GM18861 (cell line): ENCODE measurements at regions not wholly inside any gene's neighbourhood (a gene's known extent, or its start where the extent isn't known, plus 50 kb on each side); places are given as distances from the start of the nearest gene placed in this dataset.
A peak's percentile ranks its signal among the peaks of the same experiment; 100 is the strongest.

Source experiments
- ATAC-seq: cut with Tn5 transposase; IDR thresholded peaks from one replicate; pipeline ENCODE4 v1.9.1; 2021; ENCODE audit not compliant: unreplicated experiment

DNA sequence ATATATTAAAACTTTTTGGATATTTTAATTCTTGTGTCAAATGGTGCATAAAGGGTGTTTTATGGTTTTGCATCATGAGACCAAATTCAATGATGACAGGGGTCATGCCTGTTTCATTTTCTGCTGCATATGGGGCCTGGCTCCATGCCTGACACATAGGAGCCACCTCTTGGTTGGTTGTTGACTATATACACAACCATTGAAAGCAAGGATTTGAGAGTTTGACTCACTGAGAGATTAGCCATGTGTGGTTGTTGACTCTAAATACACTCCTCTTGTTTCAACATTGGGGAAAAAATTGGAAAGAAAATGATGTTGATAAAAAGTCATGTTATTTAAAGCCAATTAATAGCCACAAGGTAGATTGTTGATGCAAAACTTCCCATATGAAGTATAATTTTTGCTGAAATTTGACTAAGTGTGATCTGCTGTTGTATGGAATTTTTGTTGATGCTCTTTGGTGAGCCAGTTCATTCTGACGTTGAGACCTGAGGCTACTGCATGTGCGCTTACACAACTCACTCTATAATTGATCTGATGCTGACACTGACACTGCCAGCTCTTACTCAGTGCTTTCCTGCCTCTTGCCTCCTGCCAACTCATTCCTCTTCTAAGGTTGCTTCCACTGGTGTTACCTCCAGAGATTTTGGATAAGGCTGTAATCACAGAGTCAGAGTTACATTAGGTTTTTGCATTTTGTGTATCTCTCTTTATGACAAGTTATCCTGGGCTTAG lies 446.2 kb upstream of the SLC14A2 start:
- ATAC-seq = no peak

DNA sequence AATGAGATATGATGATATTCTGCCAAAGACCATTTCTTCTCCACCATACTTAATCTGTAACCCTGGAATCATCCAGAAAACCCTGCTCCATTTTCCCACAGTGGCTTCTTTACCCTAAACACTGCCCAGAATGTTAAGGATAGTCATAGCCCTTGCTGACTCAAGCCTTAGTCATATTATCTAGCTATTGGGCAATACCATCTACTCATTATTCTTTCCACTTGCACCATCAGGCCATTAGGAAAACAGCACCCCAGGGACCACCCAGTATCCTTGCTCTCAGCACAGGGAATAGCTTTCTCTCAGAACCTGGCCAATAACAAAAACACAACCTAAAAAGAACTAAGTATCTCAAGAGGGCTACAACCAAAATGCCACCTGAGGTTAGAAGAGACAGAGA lies 445.7 kb upstream of the SLC14A2 start:
- ATAC-seq = no peak

DNA sequence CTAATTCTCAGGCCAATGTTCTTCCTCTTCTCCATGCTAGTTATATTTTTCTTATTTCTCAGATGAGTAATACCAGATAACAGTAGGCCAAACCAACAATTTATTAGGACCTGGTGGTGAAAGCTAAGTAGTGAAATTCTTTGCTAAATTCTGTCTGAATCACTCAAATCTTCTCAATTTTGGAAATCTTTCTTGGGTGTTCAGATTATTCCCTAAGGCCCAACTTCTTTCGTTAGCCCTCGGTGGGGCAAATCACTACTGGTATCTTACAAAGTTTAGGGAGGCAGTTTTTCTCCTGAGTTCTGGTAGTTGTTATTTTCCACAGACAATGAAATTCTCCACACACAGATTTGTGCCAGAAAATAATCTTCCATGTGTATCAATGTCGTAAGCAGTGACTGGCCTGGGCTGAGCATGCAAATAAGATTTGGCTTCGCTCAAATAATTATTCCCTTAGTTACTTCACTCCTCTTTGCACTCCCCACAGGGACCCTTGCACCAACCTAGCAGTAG lies 443.5 kb upstream of the SLC14A2 start:
- ATAC-seq = no peak

DNA sequence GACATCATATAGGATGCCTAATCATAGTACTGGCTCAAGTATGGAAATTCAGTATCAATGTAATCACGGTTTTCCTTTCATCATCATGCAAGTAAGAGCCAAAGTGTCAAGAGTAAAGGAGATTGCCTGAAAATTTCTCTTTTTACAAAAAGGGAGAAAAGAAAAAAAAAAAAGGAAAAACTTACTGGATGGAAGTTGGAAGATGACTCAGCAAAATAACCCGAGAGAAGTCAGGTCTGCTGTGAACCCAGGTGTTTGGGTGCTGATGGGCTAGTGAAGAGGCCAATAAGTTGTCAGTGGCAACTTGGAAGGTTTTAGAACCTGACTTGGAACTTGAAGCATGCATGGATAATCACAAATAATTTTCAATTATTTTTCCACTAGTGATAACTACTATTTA lies 441.9 kb upstream of the SLC14A2 start:
- no peak for ATAC-seq

DNA sequence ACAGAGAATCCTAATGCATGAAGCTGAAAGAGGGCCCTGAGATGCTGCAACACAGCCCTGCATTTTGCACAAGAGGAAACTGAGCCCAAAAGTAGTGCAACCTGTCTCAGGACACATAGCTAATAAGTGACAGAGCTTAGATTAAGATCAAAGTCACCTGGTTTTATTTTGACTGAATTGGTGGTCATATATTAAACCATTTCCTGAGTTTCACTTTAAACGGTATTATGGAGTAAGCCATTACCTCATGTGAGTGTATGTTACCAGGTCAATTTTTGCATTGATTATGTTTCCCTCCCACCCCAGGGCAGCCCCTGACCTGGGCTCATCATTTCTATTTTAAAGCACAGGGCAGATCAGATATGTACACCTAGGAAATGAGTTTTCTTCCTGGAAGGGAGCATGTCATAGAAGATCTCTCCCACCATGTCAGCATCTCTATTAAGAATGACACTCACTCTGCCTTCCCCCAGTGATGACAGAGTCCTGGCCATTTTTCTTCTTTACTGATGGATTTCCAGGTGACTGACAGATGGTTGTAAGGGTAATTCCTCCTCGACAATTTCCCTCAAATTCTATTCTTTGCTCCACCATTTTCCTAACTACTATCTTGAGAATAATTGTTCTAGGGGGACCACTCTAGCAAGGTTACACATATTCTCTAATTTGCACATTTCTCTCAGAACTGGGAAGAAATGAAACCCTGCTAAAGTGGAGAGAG lies 441.3 kb upstream of the SLC14A2 start:
- peak; percentile 83 for ATAC-seq

DNA sequence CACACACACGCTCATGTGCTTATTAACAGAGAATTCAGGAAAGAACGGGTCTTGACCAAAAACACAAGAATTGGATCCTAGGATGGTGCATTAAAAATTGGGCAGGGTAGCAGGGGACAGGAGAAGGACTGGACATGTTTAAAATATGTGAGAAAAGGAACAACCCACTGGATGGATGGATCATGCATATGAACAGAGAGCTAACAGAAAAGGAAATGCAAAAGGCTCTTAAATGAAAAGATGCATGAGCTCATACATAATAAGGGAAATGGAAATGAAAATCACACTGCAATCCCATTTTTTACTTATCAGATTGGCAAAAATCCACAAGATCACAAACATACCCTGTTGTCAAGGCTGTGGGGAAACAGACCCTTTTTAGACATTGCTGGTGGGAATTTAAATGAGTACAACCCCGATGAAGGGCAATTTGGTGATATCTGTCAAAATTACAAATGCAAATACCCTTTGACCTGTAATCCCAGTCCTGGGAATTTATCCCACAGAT lies 440.6 kb upstream of the SLC14A2 start:
- ATAC-seq = no peak

DNA sequence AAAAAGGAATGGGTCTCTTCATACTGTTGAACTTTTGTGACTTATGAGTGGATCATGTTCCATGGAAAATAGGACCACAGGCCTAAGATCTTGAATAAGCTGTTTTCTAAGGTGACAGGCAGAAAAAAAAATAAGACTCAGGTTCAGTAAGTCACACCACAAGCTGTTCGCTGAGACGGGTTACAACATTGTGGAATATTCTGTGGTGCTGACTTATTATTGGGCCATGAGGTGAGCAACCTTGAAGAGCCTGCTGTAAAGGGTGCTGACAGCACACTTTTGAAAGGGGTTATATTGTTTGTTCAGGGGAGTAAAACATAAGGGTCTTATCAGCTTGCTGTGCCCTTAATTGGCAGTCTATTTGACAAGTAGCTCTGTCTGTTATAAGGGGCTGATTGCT lies 439.8 kb upstream of the SLC14A2 start:
- ATAC-seq = no peak

DNA sequence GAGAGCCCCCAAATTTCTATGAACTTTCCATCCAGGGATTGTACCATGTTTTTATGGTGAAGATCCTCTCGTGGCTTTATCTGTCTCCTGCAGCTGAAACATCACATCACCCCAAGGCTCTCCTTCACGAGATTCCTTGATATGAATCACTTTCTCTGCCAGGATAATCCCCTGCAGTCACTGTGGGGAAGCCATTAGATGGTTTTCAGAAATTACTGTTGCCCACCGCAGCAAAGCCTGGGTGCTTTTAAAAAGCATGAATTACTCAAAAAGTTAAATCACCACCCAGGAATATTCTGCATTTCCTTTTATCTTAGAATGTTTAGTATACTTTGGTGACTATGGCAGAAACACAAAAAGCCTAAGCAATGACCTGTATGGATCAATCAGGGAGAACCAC lies 428.4 kb upstream of the SLC14A2 start:
- ATAC-seq = no peak

DNA sequence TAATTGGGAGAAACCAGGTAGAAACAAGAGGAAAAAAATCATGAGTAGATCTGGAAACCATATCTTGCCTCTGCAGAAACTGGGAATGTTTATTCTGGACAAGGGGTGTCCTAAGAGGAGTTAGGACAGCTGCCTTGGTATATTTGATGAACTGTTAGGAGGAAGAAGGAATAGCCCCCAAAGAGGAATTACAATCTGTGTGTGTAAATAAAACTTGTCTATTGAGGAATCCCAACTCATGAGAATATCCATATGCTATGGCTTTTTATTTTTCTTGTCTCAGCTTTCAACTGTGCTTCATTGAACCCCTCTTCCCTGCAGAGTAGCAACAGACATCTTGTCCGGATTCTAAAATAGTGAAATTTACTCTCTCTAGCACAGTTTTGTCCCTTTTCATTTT lies 423.5 kb upstream of the SLC14A2 start:
- no peak for ATAC-seq

DNA sequence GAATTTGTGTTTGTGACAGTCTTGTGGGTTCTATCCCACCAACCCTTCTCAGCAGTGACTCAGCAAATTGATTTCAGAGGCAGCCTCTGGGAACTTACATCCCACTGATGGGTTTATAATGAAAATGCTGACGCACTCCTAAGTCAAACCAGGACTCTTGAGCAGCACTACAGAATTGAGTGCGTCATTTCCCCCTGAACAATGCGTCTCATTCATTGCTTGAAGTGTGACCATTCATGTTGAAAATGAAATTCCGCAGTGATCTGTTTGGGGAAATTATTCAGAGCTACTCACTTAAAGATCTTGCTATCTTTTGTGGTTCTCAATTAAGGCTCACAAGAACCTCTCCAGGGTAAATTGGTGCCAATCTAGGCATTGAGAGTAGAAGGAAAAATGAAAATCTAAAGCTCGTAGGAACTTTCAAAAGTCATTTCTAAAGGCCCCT lies 417.7 kb upstream of the SLC14A2 start:
- ATAC-seq = peak; percentile 97

DNA sequence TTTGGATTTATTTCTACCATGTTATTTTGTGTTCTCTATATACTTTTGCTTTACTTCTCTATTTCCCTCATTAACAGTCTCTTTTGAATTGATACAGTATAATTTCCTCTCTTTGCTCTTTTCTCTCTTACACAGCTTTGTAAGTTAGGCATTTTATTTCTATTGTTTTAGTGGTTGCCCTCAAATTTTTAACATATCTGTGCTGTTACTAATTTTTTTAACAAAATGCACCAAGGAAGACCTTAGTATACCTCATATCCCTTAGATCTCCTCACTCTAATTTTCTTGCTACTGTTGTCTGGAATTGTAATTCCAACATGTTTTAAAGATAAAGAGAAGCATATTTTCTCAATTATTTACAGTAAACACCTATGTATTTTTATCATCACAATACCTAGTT lies 416.8 kb upstream of the SLC14A2 start:
- ATAC-seq = no peak

DNA sequence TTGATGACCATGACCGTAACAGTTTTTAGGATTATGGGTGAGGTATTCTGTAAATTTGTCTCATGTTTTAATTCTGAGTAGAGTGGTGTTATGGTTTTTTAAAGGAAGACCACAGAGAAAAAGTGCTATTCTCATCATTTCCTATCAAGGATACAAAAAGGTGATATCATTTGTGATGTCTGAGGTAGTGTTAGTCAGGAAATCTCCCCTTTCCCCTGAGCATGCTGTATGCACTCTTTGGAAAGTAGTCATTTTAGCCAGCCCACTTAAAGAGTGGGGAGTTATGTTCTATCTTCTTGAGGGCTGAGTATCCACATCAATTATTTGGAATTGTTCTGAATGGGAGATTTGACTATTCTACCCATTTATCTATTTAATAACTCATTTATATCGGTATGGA lies 414.2 kb upstream of the SLC14A2 start:
- no peak for ATAC-seq

DNA sequence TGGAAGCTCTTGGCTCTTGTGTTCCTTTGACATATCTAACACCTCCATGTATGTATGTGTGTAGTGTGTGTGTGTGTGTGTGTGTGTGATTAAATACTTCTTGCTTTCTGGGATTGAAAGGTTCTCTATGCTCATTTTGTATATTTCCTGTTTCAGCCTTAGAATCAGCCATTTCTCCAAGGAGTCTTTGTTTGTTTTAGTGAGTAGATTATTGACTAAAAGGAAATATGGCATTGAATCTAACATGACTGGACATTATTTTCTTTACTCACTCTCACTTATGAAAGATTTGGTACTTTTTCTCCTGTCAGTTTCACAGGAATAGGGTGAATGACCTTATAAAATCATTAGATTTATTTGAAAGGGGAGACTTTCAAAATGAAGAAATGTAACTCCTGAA lies 413.8 kb upstream of the SLC14A2 start:
- no peak for ATAC-seq

DNA sequence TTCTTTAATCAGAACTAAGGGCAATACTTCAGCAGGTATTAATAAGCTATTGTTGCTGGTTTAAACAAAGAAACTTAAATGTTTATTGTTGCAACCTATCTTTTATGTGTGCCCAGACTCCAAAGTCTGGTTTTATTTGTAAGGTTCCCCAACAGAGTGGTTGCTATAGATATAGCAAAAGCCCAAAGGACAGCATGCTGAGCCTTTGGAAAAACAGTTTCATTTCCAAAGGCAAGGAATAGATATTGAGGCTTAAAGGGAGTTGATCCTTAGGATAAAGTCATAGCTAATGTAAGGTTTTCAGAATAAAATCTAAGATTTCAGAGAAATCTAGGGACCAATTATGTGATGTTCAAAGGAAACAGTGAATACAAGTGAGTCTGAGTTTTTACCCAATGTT lies 413.2 kb upstream of the SLC14A2 start:
- ATAC-seq = no peak

DNA sequence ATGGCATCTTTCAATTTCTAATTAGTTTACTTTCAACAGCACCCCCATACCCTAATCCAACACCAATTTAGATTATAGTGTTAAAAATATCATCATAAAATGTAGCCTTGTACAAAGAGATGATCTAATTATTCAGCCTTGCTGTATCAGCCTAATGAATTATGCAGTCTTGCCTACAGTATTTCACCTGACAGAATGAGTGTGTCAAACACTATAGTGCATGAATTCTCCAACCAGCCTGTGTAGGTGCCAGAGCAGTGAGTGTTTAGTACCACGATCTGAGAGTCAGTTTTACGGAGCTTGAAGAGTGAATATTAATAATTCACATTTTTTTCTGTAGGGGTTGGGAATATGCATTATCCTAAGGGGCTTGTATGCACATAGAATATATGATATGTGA lies 411.6 kb upstream of the SLC14A2 start:
- ATAC-seq = no peak

DNA sequence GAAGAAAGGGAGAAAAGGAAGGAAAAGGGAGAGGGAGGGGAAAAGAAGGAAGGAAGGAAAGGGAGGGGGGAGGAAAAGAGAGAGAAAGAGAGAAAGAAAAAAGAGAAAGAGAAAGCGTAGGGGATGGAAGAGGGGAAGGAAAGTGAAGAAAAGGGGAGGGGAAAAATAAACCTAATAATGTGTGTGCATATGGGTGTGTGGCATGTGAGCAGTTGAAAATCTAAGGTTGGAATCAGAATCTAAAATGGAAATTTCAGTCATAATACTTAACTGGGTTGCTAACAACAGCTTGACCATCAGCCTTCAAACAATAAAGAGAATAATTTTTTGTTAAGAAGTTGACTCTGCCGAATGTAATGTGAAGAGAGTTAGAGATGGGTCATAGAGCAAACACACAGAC lies 407.9 kb upstream of the SLC14A2 start:
- ATAC-seq = no peak

DNA sequence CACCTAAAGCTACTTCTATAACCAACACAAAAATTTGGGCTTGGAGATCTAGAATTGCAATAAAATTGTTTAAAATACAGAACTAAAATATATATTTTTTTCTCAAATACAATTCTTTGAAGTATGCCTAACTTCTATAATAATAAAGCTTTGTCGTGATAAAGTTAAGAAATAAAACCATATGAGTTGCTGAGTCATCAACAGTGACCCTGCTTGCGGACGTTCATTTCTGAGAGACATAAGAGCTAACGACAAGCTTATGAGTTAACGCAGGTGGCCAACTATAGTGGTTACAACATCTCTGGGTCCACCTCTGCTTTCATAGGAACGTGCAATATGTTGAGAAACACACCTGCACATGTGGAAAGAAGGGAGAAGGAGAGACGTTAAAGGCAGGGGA lies 407.1 kb upstream of the SLC14A2 start:
- ATAC-seq = no peak

DNA sequence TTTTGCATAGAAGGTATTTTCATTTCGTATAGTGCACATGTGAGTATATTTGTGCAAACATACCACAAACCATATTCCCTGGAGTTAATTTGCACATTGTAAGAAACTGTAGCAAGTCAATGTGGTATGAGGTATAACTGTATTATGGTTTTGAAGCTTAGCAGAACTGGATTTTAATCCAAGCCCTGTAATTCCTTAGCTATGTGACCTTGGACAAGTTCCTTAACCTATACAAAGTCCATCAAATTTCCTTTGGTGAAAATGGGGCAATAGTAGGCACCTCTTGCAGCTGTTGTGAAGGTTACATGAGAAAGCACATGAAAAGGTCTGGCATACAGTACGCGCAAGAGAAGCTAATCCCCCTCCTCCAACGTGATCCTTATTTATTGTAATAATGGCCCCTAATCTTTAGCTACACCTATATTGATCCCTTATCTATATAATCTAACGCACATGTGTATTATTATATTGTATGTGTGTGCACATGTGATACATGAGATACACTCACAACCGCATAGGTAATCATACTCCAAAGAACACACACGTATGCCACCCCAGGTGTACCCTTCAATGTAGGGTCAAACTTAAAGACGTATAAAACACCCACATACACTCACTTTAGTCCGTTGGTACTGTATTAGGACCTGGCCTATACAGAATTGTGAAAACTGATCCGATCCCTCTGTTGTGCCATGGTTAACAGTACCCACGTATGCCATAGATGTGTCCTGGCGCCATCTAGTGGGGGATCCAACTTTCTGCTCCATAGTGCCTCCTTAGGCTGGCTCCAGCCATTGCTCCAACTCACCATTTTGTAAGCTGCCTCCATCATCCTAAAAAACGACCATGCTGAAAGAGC lies 402.9 kb upstream of the SLC14A2 start:
- peak; percentile 97 for ATAC-seq

DNA sequence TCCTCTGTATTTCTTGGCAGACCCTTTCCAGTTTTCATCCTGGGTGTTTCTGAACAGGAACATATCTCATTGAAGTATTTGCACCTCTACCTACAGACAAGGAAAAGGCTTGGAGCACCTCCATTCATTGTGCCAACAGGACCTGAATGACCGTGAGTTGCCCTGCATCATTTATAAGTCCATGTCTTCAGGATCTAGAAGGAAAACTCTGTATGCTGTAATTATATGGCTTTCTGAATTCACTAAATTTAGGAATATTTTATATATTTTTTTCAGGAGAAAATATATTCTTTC lies 402.3 kb upstream of the SLC14A2 start:
- ATAC-seq = no peak

DNA sequence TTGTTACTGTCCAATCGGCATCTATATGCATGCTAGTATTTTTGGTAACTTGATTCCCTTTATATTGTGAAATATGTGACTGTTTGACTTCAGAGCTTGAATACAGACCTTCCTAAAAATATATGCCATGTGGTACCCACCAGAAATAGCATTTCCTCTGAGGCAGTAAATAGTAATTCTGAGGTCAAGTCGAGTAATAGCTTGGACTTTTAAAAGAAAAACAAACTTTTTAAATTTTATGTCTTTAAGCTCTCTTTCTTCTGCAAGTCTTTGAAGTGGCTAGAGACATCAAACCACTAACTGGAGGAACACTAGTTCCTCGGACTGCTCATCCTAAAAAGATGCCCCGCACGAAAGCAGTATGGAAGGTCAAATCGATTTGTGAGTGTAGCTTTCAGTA lies 396.8 kb upstream of the SLC14A2 start:
- ATAC-seq = no peak

DNA sequence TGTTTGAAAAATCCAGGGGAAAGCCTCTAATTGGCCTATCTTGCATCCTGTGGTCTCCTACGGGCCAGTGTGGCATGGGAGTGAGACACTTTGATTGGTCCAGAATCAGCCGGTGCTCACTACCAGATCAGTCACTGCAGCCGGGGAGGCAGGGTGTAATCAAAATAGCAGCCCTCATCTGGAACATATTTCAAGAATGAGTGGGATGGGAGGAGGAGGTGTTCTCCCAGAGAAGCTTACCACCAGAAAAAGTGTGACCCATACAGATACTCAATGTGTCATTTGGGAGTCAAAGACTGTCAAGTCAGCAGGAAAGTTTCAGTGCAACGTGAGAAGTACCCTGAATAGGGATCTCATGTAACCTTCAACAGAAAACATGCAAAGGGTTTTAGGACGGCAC lies 393.9 kb upstream of the SLC14A2 start:
- ATAC-seq = no peak

DNA sequence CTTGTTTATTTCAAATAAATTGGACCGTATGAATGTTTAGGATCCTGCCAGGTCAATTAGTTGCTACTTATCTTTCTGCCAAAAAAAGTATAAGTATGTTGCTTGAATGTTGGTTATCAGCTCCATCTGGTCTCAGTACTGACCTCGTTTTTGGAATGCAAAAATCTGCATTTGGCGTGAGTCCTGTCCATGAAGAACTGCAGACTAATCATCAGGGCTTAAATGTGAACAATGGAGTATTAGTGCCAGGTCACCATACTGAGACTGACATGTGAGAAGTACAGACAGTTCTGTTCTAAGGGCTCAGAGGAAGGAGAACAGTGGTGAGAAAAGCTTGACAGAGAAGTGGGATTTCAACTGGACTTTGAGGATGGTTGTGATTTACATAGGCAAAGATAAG lies 393.1 kb upstream of the SLC14A2 start:
- no peak for ATAC-seq
